Karpas-422 (cell line): ENCODE measurements at regions not wholly inside any gene's neighbourhood (a gene's known extent, or its start where the extent isn't known, plus 50 kb on each side); places are given as distances from the start of the nearest gene placed in this dataset.
"Not testable (repeated sequence)": the region's sequence is repeated elsewhere in the genome, so short reads cannot be mapped to it uniquely, and the experiment has no call there.

Experiments
- DNase-seq: peaks from one replicate; pipeline ENCODE4 v3.0.0-alpha.2; 2015
- H2AFZ ChIP-seq: fragments of 200-600 bp; sonication (generic); 2 replicates; pipeline ENCODE4 v1.6.1; 2014; ENCODE audit warnings: antibody characterized with exemption, low read length, mixed read lengths
- H3K27ac ChIP-seq: fragments of 200-600 bp; sonication (generic); 2 replicates; pipeline ENCODE4 v1.5.1; 2014; ENCODE audit warnings: mild to moderate bottlenecking, low read length, moderate library complexity
- H3K27me3 ChIP-seq: fragments of 200-600 bp; sonication (generic); 2 replicates; pipeline ENCODE4 v1.6.1; 2014; ENCODE audit warnings: low read length, mixed read lengths
- H3K36me3 ChIP-seq: fragments of 200-600 bp; sonication (generic); 2 replicates; pipeline ENCODE4 v1.6.1; 2014; ENCODE audit warnings: low read length, mixed read lengths; ENCODE audit not compliant: insufficient read depth
- H3K4me1 ChIP-seq: fragments of 200-600 bp; sonication (generic); 2 replicates; pipeline ENCODE4 v1.6.1; 2014; ENCODE audit warnings: mild to moderate bottlenecking, low read length, mixed read lengths
- H3K4me2 ChIP-seq: fragments of 200-600 bp; sonication (generic); 2 replicates; pipeline ENCODE4 v1.6.1; 2014; ENCODE audit warnings: low read length, low read depth, mild to moderate bottlenecking; ENCODE audit not compliant: poor library complexity, severe bottlenecking
- H3K4me3 ChIP-seq: fragments of 200-600 bp; sonication (generic); 2 replicates; pipeline ENCODE4 v1.5.1; 2014; ENCODE audit warnings: mild to moderate bottlenecking, antibody characterized with exemption, low read length, mixed read lengths
- H3K79me2 ChIP-seq: fragments of 200-600 bp; sonication (generic); 2 replicates; pipeline ENCODE4 v1.6.1; 2014; ENCODE audit warnings: mild to moderate bottlenecking, low read length, mixed read lengths
- H3K9ac ChIP-seq: fragments of 200-600 bp; sonication (generic); 2 replicates; pipeline ENCODE4 v1.6.0; 2014; ENCODE audit warnings: low read length
- H3K9me2 ChIP-seq: fragments of 200-600 bp; sonication (generic), shearing (Covaris generic); replicated peaks from 2 replicates; pipeline ENCODE4 v1.6.0; 2014; ENCODE audit warnings: mild to moderate bottlenecking, low read length, moderate library complexity; ENCODE audit not compliant: insufficient read depth
- H3K9me3 ChIP-seq: fragments of 300-700, 200-600 bp; sonication (generic); 2 replicates; pipeline ENCODE4 v1.6.1; 2014; ENCODE audit warnings: low read length, mixed read lengths
- H4K20me1 ChIP-seq: fragments of 200-600 bp; sonication (generic); 2 replicates; pipeline ENCODE4 v1.6.1; 2014; ENCODE audit warnings: mild to moderate bottlenecking, antibody characterized with exemption, low read length, low read depth; ENCODE audit not compliant: insufficient read depth

- Histone ChIP-seq H2AFZ (no peak overlapping the region), H3K4me2 (no peak overlapping the region), H3K4me1 (no peaks in the 10 kb centered on the region), H3K9me3 (no peaks in the 10 kb centered on the region), H3K36me3 (no peaks in the 10 kb centered on the region), H3K79me2 (no peaks in the 10 kb centered on the region), H3K9me2 (no peaks in the 10 kb centered on the region), H3K27me3 (no peaks in the 10 kb centered on the region), H4K20me1 (no peaks in the 10 kb centered on the region), H3K27ac (no peak overlapping the region), H3K4me3 (no peak overlapping the region), H3K9ac (no peak overlapping the region)
- DNase-seq = no peak
Observed at GRCh38 chr3:184455991-184456390, 76.1 kb downstream of the CHRD start.

- H3K4me2 ChIP-seq = no peak overlapping the region
- no peak overlapping the region for H3K9ac ChIP-seq
- H4K20me1 ChIP-seq = no peaks in the 10 kb centered on the region
- H3K36me3 ChIP-seq = no peaks in the 10 kb centered on the region
- H3K27me3 ChIP-seq = no peaks in the 10 kb centered on the region
- H3K4me1 ChIP-seq = no peaks in the 10 kb centered on the region
- H3K79me2 ChIP-seq = no peaks in the 10 kb centered on the region
- no peak overlapping the region for H2AFZ ChIP-seq
- no peak for DNase-seq
- H3K27ac ChIP-seq = no peak overlapping the region
- no peaks in the 10 kb centered on the region for H3K9me2 ChIP-seq
- H3K4me3 ChIP-seq = no peak overlapping the region
- no peaks in the 10 kb centered on the region for H3K9me3 ChIP-seq
Observed at GRCh38 chr3:184456476-184456875, 76.6 kb downstream of the CHRD start.

GRCh38 chr3:184457329-184457728, 77.5 kb downstream of the CHRD start:
- Histone ChIP-seq H4K20me1 (no peaks in the 10 kb centered on the region), H3K9me3 (no peaks in the 10 kb centered on the region), H3K27me3 (no peaks in the 10 kb centered on the region), H3K27ac (no peak overlapping the region), H3K9ac (no peak overlapping the region), H3K79me2 (no peaks in the 10 kb centered on the region), H3K4me3 (no peak overlapping the region), H3K4me2 (no peak overlapping the region), H3K36me3 (no peaks in the 10 kb centered on the region), H3K9me2 (no peaks in the 10 kb centered on the region), H3K4me1 (no peaks in the 10 kb centered on the region), H2AFZ (no peak overlapping the region)
- no peak for DNase-seq

- H2AFZ ChIP-seq, H4K20me1 ChIP-seq, H3K9me3 ChIP-seq, H3K27ac ChIP-seq, H3K9ac ChIP-seq, H3K79me2 ChIP-seq, H3K4me2 ChIP-seq, H3K9me2 ChIP-seq, H3K27me3 ChIP-seq, H3K4me3 ChIP-seq, DNase-seq, H3K36me3 ChIP-seq, H3K4me1 ChIP-seq: not testable (repeated sequence)
Observed at GRCh38 chr3:184457784-184458377, 78.0 kb downstream of the CHRD start.

GRCh38 chr3:184459355-184459754, 79.5 kb downstream of the CHRD start:
- H3K4me1 ChIP-seq = no peaks in the 10 kb centered on the region
- H3K27ac ChIP-seq = no peak overlapping the region
- no peak overlapping the region for H3K4me3 ChIP-seq
- no peaks in the 10 kb centered on the region for H3K36me3 ChIP-seq
- no peak overlapping the region for H3K4me2 ChIP-seq
- H3K9me3 ChIP-seq = no peaks in the 10 kb centered on the region
- H3K9me2 ChIP-seq = no peaks in the 10 kb centered on the region
- H2AFZ ChIP-seq = no peak overlapping the region
- DNase-seq = no peak
- no peak overlapping the region for H3K9ac ChIP-seq
- H3K79me2 ChIP-seq = no peaks in the 10 kb centered on the region
- H4K20me1 ChIP-seq = no peaks in the 10 kb centered on the region
- H3K27me3 ChIP-seq = no peaks in the 10 kb centered on the region

GRCh38 chr3:184460276-184460675, 80.4 kb downstream of the CHRD start:
- Histone ChIP-seq H2AFZ (no peak overlapping the region), H3K4me1 (peaks cover 3% of the 10 kb centered on the region), H3K27ac (no peak overlapping the region), H3K27me3 (no peaks in the 10 kb centered on the region), H4K20me1 (no peaks in the 10 kb centered on the region), H3K9ac (no peak overlapping the region), H3K4me3 (no peak overlapping the region), H3K9me3 (no peaks in the 10 kb centered on the region), H3K36me3 (no peaks in the 10 kb centered on the region), H3K4me2 (no peak overlapping the region), H3K79me2 (no peaks in the 10 kb centered on the region), H3K9me2 (no peaks in the 10 kb centered on the region)
- DNase-seq = no peak

- H3K36me3 ChIP-seq = no peaks in the 10 kb centered on the region
- DNase-seq = no peak
Observed at GRCh38 chr3:184461219-184461618, 81.4 kb downstream of the CHRD start.

GRCh38 chr3:184465883-184466412, 86.1 kb downstream of the CHRD start:
- H3K4me3 ChIP-seq = peak overlapping the region; percentile 37; the same call in 1 of the 2 replicates
- peaks cover 31% of the 10 kb centered on the region for H3K4me1 ChIP-seq
- H3K27ac ChIP-seq = no peak overlapping the region
- no peaks in the 10 kb centered on the region for H3K27me3 ChIP-seq
- H3K9me3 ChIP-seq = no peaks in the 10 kb centered on the region
- H3K4me2 ChIP-seq = peak overlapping the region; percentile 60
- no peaks in the 10 kb centered on the region for H3K79me2 ChIP-seq
- H3K36me3 ChIP-seq = no peaks in the 10 kb centered on the region
- no peak overlapping the region for H2AFZ ChIP-seq
- peak overlapping the region; percentile 27; the same call in 1 of the 2 replicates for H3K9ac ChIP-seq
- peak; percentile 54 for DNase-seq
- H3K9me2 ChIP-seq = no peaks in the 10 kb centered on the region
- H4K20me1 ChIP-seq = no peaks in the 10 kb centered on the region

More at GRCh38 chr3:184461219-184461618, 81.4 kb downstream of the CHRD start:
- Histone ChIP-seq H3K27ac (no peak overlapping the region), H3K4me3 (no peak overlapping the region), H4K20me1 (no peaks in the 10 kb centered on the region), H3K9me2 (no peaks in the 10 kb centered on the region), H3K9ac (no peak overlapping the region), H2AFZ (no peak overlapping the region), H3K4me1 (peaks cover 12% of the 10 kb centered on the region), H3K4me2 (no peak overlapping the region), H3K27me3 (no peaks in the 10 kb centered on the region), H3K9me3 (no peaks in the 10 kb centered on the region), H3K79me2 (no peaks in the 10 kb centered on the region)
